ENCODE measurements at regions not wholly inside any gene's neighbourhood (a gene's known extent, or its start where the extent isn't known, plus 50 kb on each side); places are given as distances from the start of the nearest gene placed in this dataset.

DNA sequence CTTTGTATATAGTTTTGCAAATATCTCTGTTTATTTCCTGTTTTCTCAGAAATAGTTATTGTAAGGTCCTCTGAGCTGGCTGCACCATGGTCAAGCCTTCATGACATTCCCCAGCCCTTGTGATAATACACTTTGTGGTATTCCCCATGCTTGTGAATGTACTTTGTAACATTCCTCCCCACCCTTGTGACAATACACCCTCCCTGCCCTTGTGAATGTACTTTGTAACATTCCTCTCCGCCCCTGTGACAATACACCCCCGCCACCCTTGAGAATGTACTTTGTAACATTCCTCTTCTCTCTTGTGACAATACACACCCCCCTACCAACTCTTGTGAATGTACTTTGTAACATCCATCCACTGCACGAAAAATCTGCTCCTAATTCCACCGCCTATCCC is 530.7 kb downstream of the CENPC start (continued):
- TF ChIP-seq, protein P1, sequence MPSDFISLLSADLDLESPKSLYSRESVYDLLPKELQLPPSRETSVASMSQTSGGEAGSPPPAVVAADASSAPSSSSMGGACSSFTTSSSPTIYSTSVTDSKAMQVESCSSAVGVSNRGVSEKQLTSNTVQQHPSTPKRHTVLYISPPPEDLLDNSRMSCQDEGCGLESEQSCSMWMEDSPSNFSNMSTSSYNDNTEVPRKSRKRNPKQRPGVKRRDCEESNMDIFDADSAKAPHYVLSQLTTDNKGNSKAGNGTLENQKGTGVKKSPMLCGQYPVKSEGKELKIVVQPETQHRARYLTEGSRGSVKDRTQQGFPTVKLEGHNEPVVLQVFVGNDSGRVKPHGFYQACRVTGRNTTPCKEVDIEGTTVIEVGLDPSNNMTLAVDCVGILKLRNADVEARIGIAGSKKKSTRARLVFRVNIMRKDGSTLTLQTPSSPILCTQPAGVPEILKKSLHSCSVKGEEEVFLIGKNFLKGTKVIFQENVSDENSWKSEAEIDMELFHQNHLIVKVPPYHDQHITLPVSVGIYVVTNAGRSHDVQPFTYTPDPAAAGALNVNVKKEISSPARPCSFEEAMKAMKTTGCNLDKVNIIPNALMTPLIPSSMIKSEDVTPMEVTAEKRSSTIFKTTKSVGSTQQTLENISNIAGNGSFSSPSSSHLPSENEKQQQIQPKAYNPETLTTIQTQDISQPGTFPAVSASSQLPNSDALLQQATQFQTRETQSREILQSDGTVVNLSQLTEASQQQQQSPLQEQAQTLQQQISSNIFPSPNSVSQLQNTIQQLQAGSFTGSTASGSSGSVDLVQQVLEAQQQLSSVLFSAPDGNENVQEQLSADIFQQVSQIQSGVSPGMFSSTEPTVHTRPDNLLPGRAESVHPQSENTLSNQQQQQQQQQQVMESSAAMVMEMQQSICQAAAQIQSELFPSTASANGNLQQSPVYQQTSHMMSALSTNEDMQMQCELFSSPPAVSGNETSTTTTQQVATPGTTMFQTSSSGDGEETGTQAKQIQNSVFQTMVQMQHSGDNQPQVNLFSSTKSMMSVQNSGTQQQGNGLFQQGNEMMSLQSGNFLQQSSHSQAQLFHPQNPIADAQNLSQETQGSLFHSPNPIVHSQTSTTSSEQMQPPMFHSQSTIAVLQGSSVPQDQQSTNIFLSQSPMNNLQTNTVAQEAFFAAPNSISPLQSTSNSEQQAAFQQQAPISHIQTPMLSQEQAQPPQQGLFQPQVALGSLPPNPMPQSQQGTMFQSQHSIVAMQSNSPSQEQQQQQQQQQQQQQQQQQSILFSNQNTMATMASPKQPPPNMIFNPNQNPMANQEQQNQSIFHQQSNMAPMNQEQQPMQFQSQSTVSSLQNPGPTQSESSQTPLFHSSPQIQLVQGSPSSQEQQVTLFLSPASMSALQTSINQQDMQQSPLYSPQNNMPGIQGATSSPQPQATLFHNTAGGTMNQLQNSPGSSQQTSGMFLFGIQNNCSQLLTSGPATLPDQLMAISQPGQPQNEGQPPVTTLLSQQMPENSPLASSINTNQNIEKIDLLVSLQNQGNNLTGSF (CRISPR knock-in tag; IDR thresholded peaks at IDR 0.05): no peak
- TF ChIP-seq NPAS2 (CRISPR knock-in tag; IDR thresholded peaks at IDR 0.05; ENCODE audit: borderline replicate concordance): no peak
- peak; percentile 67 for TF ChIP-seq ZMYM4 (CRISPR knock-in tag; IDR thresholded peaks at IDR 0.05)
- TF ChIP-seq ZNF569 (CRISPR knock-in tag; IDR thresholded peaks at IDR 0.05; ENCODE audit: borderline replicate concordance): no peak
- TF ChIP-seq, protein P2, sequence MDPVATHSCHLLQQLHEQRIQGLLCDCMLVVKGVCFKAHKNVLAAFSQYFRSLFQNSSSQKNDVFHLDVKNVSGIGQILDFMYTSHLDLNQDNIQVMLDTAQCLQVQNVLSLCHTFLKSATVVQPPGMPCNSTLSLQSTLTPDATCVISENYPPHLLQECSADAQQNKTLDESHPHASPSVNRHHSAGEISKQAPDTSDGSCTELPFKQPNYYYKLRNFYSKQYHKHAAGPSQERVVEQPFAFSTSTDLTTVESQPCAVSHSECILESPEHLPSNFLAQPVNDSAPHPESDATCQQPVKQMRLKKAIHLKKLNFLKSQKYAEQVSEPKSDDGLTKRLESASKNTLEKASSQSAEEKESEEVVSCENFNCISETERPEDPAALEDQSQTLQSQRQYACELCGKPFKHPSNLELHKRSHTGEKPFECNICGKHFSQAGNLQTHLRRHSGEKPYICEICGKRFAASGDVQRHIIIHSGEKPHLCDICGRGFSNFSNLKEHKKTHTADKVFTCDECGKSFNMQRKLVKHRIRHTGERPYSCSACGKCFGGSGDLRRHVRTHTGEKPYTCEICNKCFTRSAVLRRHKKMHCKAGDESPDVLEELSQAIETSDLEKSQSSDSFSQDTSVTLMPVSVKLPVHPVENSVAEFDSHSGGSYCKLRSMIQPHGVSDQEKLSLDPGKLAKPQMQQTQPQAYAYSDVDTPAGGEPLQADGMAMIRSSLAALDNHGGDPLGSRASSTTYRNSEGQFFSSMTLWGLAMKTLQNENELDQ (CRISPR knock-in tag; IDR thresholded peaks at IDR 0.05; ENCODE audit: borderline replicate concordance): no peak
- TF ChIP-seq, protein P3, sequence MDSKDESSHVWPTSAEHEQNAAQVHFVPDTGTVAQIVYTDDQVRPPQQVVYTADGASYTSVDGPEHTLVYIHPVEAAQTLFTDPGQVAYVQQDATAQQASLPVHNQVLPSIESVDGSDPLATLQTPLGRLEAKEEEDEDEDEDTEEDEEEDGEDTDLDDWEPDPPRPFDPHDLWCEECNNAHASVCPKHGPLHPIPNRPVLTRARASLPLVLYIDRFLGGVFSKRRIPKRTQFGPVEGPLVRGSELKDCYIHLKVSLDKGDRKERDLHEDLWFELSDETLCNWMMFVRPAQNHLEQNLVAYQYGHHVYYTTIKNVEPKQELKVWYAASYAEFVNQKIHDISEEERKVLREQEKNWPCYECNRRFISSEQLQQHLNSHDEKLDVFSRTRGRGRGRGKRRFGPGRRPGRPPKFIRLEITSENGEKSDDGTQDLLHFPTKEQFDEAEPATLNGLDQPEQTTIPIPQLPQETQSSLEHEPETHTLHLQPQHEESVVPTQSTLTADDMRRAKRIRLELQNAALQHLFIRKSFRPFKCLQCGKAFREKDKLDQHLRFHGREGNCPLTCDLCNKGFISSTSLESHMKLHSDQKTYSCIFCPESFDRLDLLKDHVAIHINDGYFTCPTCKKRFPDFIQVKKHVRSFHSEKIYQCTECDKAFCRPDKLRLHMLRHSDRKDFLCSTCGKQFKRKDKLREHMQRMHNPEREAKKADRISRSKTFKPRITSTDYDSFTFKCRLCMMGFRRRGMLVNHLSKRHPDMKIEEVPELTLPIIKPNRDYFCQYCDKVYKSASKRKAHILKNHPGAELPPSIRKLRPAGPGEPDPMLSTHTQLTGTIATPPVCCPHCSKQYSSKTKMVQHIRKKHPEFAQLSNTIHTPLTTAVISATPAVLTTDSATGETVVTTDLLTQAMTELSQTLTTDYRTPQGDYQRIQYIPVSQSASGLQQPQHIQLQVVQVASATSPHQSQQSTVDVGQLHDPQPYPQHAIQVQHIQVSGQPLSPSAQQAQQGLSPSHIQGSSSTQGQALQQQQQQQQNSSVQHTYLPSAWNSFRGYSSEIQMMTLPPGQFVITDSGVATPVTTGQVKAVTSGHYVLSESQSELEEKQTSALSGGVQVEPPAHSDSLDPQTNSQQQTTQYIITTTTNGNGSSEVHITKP (CRISPR knock-in tag; IDR thresholded peaks at IDR 0.05; ENCODE audit: low read depth): peak; percentile 71; the same call in 1 of the 2 replicates
- TF ChIP-seq, protein P4, sequence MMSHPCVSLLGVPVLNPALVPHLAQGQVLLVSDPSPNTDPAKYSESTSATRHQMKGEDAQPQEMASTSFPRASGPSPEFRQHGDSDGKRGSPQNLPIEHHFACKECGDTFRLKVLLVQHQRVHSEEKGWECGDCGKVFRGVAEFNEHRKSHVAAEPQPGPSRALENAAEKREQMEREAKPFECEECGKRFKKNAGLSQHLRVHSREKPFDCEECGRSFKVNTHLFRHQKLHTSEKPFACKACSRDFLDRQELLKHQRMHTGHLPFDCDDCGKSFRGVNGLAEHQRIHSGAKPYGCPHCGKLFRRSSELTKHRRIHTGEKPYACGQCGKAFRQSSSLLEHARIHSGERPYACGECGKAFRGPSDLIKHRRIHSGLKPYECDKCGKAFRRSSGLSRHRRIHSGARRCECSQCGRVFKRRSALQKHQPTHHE (CRISPR knock-in tag; IDR thresholded peaks at IDR 0.05; ENCODE audit: borderline replicate concordance): no peak
- peak; percentile 36; the same call in 1 of the 2 replicates for TF ChIP-seq SPEN (CRISPR knock-in tag; IDR thresholded peaks at IDR 0.05; ENCODE audit: low read depth)
- TF ChIP-seq, protein P5, sequence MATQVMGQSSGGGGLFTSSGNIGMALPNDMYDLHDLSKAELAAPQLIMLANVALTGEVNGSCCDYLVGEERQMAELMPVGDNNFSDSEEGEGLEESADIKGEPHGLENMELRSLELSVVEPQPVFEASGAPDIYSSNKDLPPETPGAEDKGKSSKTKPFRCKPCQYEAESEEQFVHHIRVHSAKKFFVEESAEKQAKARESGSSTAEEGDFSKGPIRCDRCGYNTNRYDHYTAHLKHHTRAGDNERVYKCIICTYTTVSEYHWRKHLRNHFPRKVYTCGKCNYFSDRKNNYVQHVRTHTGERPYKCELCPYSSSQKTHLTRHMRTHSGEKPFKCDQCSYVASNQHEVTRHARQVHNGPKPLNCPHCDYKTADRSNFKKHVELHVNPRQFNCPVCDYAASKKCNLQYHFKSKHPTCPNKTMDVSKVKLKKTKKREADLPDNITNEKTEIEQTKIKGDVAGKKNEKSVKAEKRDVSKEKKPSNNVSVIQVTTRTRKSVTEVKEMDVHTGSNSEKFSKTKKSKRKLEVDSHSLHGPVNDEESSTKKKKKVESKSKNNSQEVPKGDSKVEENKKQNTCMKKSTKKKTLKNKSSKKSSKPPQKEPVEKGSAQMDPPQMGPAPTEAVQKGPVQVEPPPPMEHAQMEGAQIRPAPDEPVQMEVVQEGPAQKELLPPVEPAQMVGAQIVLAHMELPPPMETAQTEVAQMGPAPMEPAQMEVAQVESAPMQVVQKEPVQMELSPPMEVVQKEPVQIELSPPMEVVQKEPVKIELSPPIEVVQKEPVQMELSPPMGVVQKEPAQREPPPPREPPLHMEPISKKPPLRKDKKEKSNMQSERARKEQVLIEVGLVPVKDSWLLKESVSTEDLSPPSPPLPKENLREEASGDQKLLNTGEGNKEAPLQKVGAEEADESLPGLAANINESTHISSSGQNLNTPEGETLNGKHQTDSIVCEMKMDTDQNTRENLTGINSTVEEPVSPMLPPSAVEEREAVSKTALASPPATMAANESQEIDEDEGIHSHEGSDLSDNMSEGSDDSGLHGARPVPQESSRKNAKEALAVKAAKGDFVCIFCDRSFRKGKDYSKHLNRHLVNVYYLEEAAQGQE (IDR thresholded peaks at IDR 0.05; ENCODE audit: borderline replicate concordance in 1 of 2, low read depth in 1 of 2, low read length in 2 of 2): no peak
- TF ChIP-seq ATF7-NPFF (CRISPR knock-in tag; IDR thresholded peaks at IDR 0.05; ENCODE audit: low read depth): no peak
- no peak for TF ChIP-seq SMARCC2 (IDR thresholded peaks at IDR 0.05)
- TF ChIP-seq SETDB1 (CRISPR knock-in tag; IDR thresholded peaks at IDR 0.05; ENCODE audit: borderline replicate concordance): 0 out of 2 replicates have a peak, but pooled peaks have one; percentile 40

Measured in HepG2 (cell line).